Gastrocnemius medialis (tissue), 4 donors: ENCODE measurements at regions not wholly inside any gene's neighbourhood (a gene's known extent, or its start where the extent isn't known, plus 50 kb on each side); places are given as distances from the start of the nearest gene placed in this dataset.
"Not testable (repeated sequence)": the region's sequence is repeated elsewhere in the genome, so short reads cannot be mapped to it uniquely, and the experiment has no call there.

ENCODE experiments used
- ATAC-seq, 2 donors: fragments of 150-250 bp; one replicate each; pipeline ENCODE4 v1.9.1; 2016
- DNase-seq, 2 donors: peaks; one replicate each; pipeline ENCODE4 v3.0.0-alpha.2; 2019
- H3K27ac ChIP-seq, 4 donors: fragments of 200-600 bp; sonication (generic); 1 replicate in 1 of 4; 2 replicates in 3 of 4; pipeline ENCODE4 v1.5.1; 2016 to 2018; ENCODE audit warnings: mild to moderate bottlenecking in 2 of 4, moderate library complexity in 1 of 4
- H3K27me3 ChIP-seq, 3 donors: fragments of 200-600 bp; sonication (generic) in 2 of 3; 1 replicate in 1 of 3; 2 replicates in 2 of 3; pipeline versions ENCODE4 v1.5.1 to v1.6.0; 2016 to 2019; ENCODE audit warnings: mild to moderate bottlenecking in 1 of 3, moderate library complexity in 1 of 3
- H3K36me3 ChIP-seq, 2 donors: fragments of 200-600 bp; sonication (generic) in 1 of 2; one replicate each; pipeline ENCODE4 v1.5.1; 2017 to 2018
- H3K4me1 ChIP-seq, 2 donors: fragments of 200-600 bp; sonication (generic) in 1 of 2; one replicate each; pipeline ENCODE4 v1.5.1; 2016 to 2017; ENCODE audit warnings: mild to moderate bottlenecking in 2 of 2
- H3K4me3 ChIP-seq, 4 donors: fragments of 200-600 bp; sonication (generic) in 3 of 4; 1 replicate in 1 of 4; 2 replicates in 3 of 4; pipeline ENCODE4 v1.5.1; 2016 to 2019; ENCODE audit warnings: mild to moderate bottlenecking in 2 of 4
- H3K9me3 ChIP-seq, 3 donors: fragments of 200-600 bp; sonication (generic) in 2 of 3; 1 replicate in 1 of 3; 2 replicates in 2 of 3; pipeline ENCODE4 v1.5.1; 2016 to 2019
- POLR2A ChIP-seq, 2 donors: fragments of 450-650 bp; IDR thresholded peaks; one replicate each; pipeline ENCODE4 v1.6.1; 2017; ENCODE audit warnings: antibody characterized with exemption in 2 of 2, mild to moderate bottlenecking in 2 of 2, moderate library complexity in 2 of 2
- in situ Hi-C, 4 donors: fragments of 200-750 bp; cut with MboI; loops; one replicate each; pipeline versions ENCODE4 v1.15.0 to v1.8.0; 2017; ENCODE audit warnings: low sequenced_read_pairs in 4 of 4
- intact Hi-C: fragments of 100-400 bp; cut with DNase I; formaldehyde crosslinking; loops from one replicate; pipeline ENCODE4 v1.15.1; 2023; ENCODE audit warnings: low total_unique reads
- TF ChIP-seq, protein P1 (sequence below), 5 experiments: fragments of 450-650 bp in 3 of 5; fragments of 200-600 bp in 2 of 5; sonication (generic) in 2 of 5; IDR thresholded peaks in 4 of 5; conservative IDR thresholded peaks in 1 of 5; 1 replicate in 4 of 5; 2 replicates in 1 of 5; pipeline ENCODE4 v1.5.1; 2016 to 2019; ENCODE audit warnings: antibody characterized with exemption in 5 of 5, mild to moderate bottlenecking in 3 of 5, moderate library complexity in 3 of 5

DNA sequence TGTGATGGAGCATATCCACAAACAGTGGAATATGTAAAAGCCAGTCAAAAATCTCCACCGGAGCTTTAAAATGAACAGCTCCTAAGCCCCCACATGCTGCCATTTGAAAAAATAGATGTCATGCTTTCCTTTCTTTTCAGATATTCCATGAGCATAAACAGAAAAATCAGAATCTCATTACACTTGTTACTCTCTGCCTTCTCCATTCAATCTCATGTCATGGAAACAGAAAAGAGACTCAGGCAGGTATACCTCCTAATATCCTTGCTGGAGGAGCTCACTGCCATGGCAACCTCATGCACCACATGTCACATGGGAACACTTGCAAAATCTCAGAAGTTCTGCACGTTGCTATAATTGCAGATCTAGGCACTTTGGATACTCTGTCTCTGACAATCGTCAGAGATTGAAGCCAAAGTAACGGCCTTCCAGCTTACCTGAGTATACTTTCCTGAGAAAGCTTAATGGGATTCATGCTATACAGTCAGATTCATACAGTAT, 317.0 kb upstream of the ADAMTS9 start:
- Histone ChIP-seq H3K9me3 (no peaks in the 10 kb centered on the region), H3K4me1 (no peaks in the 10 kb centered on the region), H3K27me3 (no peaks in the 10 kb centered on the region), H3K27ac (no peak overlapping the region), H3K36me3 (no peaks in the 10 kb centered on the region), H3K4me3 (no peak overlapping the region)
- ATAC-seq (no peak), DNase-seq (no peak)
- in situ Hi-C loops, result no loop called here
- intact Hi-C loops, result no loop called here
- no peak for TF ChIP-seq POLR2A (IDR thresholded peaks at IDR 0.05)
- TF ChIP-seq, protein P1, sequence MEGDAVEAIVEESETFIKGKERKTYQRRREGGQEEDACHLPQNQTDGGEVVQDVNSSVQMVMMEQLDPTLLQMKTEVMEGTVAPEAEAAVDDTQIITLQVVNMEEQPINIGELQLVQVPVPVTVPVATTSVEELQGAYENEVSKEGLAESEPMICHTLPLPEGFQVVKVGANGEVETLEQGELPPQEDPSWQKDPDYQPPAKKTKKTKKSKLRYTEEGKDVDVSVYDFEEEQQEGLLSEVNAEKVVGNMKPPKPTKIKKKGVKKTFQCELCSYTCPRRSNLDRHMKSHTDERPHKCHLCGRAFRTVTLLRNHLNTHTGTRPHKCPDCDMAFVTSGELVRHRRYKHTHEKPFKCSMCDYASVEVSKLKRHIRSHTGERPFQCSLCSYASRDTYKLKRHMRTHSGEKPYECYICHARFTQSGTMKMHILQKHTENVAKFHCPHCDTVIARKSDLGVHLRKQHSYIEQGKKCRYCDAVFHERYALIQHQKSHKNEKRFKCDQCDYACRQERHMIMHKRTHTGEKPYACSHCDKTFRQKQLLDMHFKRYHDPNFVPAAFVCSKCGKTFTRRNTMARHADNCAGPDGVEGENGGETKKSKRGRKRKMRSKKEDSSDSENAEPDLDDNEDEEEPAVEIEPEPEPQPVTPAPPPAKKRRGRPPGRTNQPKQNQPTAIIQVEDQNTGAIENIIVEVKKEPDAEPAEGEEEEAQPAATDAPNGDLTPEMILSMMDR (IDR thresholded peaks at IDR 0.05 in 4 of 5, conservative IDR thresholded peaks at IDR 0.05 in 1 of 5), result no peak

DNA sequence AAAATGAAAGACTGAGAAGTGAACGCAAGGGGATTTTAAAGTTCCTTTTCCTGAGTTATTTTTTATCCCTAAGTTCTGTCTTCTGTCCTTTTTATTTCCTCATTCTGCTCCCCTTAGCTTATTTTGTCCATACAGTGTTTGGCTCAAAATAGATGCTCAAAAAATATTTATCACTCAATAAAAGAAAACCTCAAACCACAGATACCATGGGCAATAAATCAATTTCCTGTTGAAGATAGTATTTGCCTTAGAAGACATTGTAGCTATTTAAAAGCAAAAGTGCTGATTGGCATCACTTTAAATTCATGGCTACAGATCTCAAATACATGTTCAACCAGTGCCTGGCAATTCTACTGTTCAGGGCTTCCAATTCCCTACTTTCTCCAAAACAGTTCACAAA, 316.5 kb upstream of the ADAMTS9 start:
- no peak overlapping the region for H3K27ac ChIP-seq
- in situ Hi-C loops (no loop called here), intact Hi-C loops (no loop called here)
- H3K36me3 ChIP-seq, result no peaks in the 10 kb centered on the region
- H3K4me3 ChIP-seq, result no peak overlapping the region
- no peaks in the 10 kb centered on the region for H3K4me1 ChIP-seq
- TF ChIP-seq, protein P1 (IDR thresholded peaks at IDR 0.05 in 4 of 5, conservative IDR thresholded peaks at IDR 0.05 in 1 of 5), result no peak
- no peak for TF ChIP-seq POLR2A (IDR thresholded peaks at IDR 0.05)
- H3K9me3 ChIP-seq, result no peaks in the 10 kb centered on the region
- no peak for DNase-seq
- ATAC-seq, result no peak
- H3K27me3 ChIP-seq, result no peaks in the 10 kb centered on the region

DNA sequence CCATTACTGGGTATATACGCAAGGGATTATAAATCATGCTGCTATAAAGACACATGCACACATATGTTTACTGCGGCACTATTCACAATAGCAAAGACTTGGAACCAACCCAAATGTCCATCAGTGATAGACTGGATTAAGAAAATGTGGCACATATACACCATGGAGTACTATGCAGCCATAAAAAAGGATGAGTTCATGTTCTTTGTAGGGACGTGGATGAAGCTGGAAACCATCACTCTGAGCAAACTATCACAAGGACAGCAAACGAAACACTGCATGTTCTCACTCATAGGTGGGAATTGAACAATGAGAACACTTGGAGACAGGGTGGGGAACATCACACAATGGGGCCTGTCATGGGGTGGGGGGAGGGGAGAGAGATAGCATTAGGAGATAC, 313.3 kb upstream of the ADAMTS9 start:
- H3K36me3 ChIP-seq, ATAC-seq, H3K4me1 ChIP-seq, H3K27me3 ChIP-seq, H3K27ac ChIP-seq, DNase-seq, H3K9me3 ChIP-seq, in situ Hi-C loops, intact Hi-C loops, H3K4me3 ChIP-seq: not testable (repeated sequence)

DNA sequence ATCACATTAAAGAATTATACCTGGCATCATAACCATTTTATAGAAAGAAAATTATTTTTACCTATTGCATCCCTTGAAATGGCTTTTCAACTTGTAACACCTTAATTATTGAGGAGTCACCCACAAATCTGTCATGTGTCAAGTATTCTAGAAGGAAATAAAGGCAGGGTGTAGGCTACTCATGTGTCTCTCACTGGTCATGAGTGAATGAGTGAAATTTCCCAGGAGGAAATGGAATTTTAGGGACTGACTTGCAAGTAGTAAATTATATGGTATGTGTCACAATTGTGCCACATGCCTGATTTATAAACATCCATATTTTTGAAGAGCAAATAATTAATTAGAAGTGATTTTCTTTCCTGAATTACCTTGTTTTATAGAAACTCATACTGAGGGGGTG, 310.5 kb upstream of the ADAMTS9 start:
- ATAC-seq, result no peak
- no peak for TF ChIP-seq POLR2A (IDR thresholded peaks at IDR 0.05)
- TF ChIP-seq, protein P1 (IDR thresholded peaks at IDR 0.05 in 4 of 5, conservative IDR thresholded peaks at IDR 0.05 in 1 of 5), result no peak
- in situ Hi-C loops, result no loop called here

DNA sequence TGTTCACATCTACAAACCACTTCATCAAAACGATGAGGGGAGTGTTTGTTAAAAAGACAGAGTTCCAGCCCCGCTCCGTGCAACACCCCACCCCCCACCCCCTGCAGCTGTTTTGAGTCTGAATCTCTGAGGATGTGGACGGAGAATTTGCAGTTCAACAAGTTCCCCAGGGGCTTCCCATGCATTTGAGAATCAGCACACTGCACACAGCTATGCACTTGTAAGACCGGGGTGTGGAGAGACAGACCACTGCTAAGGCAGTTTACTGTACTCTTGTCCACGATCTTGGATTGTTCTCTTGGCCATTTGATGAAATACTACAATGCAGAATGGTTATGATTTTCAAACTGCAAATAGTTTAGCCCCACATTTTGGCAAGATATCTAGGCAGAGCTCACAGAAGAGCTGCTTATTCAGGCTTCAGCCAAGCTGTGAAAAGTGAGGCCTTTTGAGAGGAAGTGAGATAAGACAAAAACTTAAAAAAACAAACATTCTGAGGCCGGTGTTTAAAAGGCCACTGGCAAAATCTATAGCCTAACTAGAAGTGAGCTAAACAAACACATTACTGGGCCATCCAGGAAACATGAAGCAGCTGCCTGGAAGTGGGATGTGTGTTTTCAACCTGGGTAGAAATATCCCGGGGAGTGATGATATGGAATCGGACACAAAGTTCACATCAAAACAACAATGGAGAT, 308.2 kb upstream of the ADAMTS9 start:
- peak overlapping the region in 2 of 4 donors; percentile 35 to 36 for H3K27ac ChIP-seq
- no peaks in the 10 kb centered on the region for H3K9me3 ChIP-seq
- no peak overlapping the region for H3K4me3 ChIP-seq
- TF ChIP-seq, protein P1 (IDR thresholded peaks at IDR 0.05 in 4 of 5, conservative IDR thresholded peaks at IDR 0.05 in 1 of 5), result no peak
- no peak for TF ChIP-seq POLR2A (IDR thresholded peaks at IDR 0.05)
- H3K4me1 ChIP-seq, result peaks cover 5 to 13% of the 10 kb centered on the region in 2 donors
- intact Hi-C loops, result no loop called here
- in situ Hi-C loops, result no loop called here
- no peaks in the 10 kb centered on the region for H3K27me3 ChIP-seq
- ATAC-seq, result peak in 1 of 2 donors; percentile 23
- DNase-seq, result no peak
- no peaks in the 10 kb centered on the region for H3K36me3 ChIP-seq

More for the DNA sequence above, 310.5 kb upstream of the ADAMTS9 start:
- Histone ChIP-seq H3K4me3 (no peak overlapping the region), H3K27me3 (no peaks in the 10 kb centered on the region), H3K4me1 (peaks cover 5% of the 10 kb centered on the region in 2 donors), H3K27ac (no peak overlapping the region), H3K9me3 (no peaks in the 10 kb centered on the region), H3K36me3 (no peaks in the 10 kb centered on the region)
- intact Hi-C loops, result no loop called here
- no peak for DNase-seq
